ENCODE measurements at regions not wholly inside any gene's neighbourhood (a gene's known extent, or its start where the extent isn't known, plus 50 kb on each side); places are given as distances from the start of the nearest gene placed in this dataset.

DNA sequence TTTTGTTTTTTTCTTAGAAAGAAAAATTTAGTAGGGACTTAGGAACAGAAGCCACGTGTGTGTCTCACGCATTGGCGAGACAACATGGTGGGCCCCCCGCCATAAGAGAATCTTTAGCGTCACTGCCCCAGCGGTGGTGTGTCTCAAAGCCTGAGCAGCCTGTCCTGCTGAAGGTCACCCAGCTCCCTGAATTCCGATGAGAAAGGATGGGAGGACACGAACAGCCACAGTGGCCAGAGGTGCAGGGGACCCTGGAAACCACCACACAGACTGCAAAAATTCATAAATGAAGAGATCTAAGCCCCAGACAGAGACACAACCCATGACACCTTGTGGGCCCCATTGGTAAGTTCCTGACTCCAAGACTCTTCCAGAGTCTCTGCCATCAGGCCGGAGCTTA lies 266.1 kb upstream of the RAB6C start:
- H3K4me2 ChIP-seq (ENCODE audit: low read length) = no peak overlapping the region
- no peaks in the 10 kb centered on the region for H3K9me3 ChIP-seq (ENCODE audit: insufficient read depth, low read length)
- peaks cover 13% of the 10 kb centered on the region for H3K4me1 ChIP-seq (ENCODE audit: low read length)
- no peak overlapping the region for H2AFZ ChIP-seq (ENCODE audit: low read depth, low read length)
- no peaks in the 10 kb centered on the region for H3K36me3 ChIP-seq (replicated peaks; ENCODE audit: low read depth, low read length)
- no peaks in the 10 kb centered on the region for H4K20me1 ChIP-seq (ENCODE audit: insufficient read depth, low read length)
- H3K4me3 ChIP-seq (ENCODE audit: low read length) = no peak overlapping the region
- TF ChIP-seq, protein P1, sequence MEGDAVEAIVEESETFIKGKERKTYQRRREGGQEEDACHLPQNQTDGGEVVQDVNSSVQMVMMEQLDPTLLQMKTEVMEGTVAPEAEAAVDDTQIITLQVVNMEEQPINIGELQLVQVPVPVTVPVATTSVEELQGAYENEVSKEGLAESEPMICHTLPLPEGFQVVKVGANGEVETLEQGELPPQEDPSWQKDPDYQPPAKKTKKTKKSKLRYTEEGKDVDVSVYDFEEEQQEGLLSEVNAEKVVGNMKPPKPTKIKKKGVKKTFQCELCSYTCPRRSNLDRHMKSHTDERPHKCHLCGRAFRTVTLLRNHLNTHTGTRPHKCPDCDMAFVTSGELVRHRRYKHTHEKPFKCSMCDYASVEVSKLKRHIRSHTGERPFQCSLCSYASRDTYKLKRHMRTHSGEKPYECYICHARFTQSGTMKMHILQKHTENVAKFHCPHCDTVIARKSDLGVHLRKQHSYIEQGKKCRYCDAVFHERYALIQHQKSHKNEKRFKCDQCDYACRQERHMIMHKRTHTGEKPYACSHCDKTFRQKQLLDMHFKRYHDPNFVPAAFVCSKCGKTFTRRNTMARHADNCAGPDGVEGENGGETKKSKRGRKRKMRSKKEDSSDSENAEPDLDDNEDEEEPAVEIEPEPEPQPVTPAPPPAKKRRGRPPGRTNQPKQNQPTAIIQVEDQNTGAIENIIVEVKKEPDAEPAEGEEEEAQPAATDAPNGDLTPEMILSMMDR (IDR thresholded peaks at IDR 0.05; ENCODE audit: low read depth, low read length) = no peak
- TF ChIP-seq EZH2phosphoT487 (IDR thresholded peaks at IDR 0.05; ENCODE audit: low read depth) = no peak
- H3K79me2 ChIP-seq (ENCODE audit: low read length) = no peaks in the 10 kb centered on the region
- H3K27me3 ChIP-seq (ENCODE audit: low read depth, low read length) = 0 out of 2 replicates have a peak, but pooled peaks cover 4% of the 10 kb centered on the region
- no peak overlapping the region for H3K9ac ChIP-seq (ENCODE audit: low read length)
- no peak overlapping the region for H3K27ac ChIP-seq (ENCODE audit: low read length)

DNA sequence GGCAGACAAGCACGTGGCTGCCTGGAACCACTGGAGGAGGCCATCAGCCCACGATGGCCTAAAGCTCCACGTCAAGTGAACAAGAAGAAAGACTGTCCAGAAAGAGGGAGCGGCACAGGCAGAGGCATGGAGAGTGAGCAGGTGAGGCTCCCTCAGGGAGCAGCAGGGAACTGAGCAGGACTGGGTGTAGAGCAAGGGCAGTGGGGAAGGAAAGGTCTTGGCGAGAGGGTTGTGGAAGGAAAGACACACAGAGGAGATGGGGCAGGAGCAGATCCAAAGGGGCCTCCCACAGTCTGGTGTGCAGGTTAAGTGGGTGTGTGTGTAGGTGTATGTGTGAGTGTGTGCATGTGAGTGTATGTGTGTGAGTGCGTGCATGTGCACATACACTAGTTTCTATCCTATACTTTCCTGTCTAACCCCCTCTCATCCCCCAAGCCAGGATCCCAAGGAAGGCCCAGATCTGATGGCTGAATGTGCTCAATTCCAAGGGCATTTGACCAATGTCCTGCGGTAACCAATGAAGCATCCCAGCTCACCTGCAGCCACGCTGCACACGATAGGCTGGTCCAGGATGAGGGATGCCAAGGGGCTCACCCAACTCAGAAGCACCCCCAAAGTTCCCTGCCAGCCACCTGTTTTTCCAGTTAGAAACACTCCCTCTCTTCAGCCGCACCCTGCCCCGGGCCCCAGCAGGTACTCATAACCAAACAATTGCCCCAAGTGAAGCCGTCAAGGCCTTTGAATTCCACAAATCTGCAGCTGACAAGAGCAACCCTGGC lies 262.5 kb upstream of the RAB6C start:
- no peak overlapping the region for H2AFZ ChIP-seq (ENCODE audit: low read depth, low read length)
- no peak overlapping the region for H3K27ac ChIP-seq (ENCODE audit: low read length)
- no peak overlapping the region for H3K4me3 ChIP-seq (ENCODE audit: low read length)
- no peaks in the 10 kb centered on the region for H3K36me3 ChIP-seq (replicated peaks; ENCODE audit: low read depth, low read length)
- H3K9me3 ChIP-seq (ENCODE audit: insufficient read depth, low read length) = no peaks in the 10 kb centered on the region
- H3K27me3 ChIP-seq (ENCODE audit: low read depth, low read length) = 0 out of 2 replicates have a peak, but pooled peaks cover 4% of the 10 kb centered on the region
- H4K20me1 ChIP-seq (ENCODE audit: insufficient read depth, low read length) = no peaks in the 10 kb centered on the region
- no peak overlapping the region for H3K4me2 ChIP-seq (ENCODE audit: low read length)
- no peak overlapping the region for H3K9ac ChIP-seq (ENCODE audit: low read length)
- no peaks in the 10 kb centered on the region for H3K79me2 ChIP-seq (ENCODE audit: low read length)
- peaks cover 6% of the 10 kb centered on the region; the same call in 1 of the 2 replicates for H3K4me1 ChIP-seq (ENCODE audit: low read length)
- TF ChIP-seq, protein P1 (IDR thresholded peaks at IDR 0.05; ENCODE audit: low read depth, low read length) = no peak
- no peak for TF ChIP-seq EZH2phosphoT487 (IDR thresholded peaks at IDR 0.05; ENCODE audit: low read depth)

DNA sequence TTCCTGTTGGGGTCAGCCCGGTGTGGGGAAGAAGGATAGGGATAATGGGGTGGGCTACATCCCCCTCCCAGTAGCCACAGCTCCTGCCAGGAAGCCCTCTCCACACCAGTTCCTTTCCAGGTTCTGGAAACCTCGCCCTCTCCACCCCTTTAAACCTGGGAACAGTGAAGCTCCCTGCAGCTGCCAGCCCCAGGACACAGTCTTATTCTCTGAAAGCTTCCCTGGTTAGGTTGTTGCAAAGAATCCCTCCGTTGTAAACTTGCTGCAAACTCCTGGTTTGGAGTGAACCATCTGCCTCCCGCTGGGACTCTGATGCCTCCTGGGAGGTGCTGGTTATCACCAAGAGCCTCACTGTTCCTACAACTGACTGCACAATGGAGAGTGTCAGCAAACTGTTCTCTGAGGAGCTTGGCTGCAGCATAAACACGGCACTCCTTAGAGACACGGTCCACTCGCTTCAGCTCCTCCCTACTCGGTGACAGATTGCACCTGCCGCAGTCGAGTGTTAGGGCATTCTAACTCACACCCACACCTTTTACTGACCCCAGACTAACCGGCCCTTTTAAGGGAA lies 261.8 kb upstream of the RAB6C start:
- H3K9ac ChIP-seq (ENCODE audit: low read length) = no peak overlapping the region

DNA sequence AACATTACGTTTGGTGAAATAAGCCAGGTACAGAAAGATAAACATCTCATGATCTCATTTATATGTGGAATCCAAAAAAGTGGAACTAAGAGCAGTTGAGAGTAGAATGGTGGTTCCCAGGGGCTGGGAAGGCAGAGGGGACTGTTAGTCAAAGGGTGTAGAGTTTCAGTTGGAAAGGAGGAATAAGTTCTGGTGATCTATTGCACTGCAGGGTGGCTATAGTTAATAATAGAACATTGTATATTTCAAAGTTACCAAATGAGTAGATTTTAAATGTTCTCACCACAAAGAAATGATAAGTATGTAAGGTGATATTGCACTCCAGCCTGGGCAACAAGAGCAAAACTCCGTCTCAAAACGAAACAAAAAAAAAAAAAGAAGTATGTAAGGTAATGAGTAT lies 260.1 kb upstream of the RAB6C start:
- Histone ChIP-seq H3K27ac (ENCODE audit: low read length) (no peak overlapping the region), H2AFZ (ENCODE audit: low read depth, low read length) (no peak overlapping the region), H3K4me2 (ENCODE audit: low read length) (no peak overlapping the region), H3K9me3 (ENCODE audit: insufficient read depth, low read length) (no peaks in the 10 kb centered on the region), H3K79me2 (ENCODE audit: low read length) (no peaks in the 10 kb centered on the region), H3K4me3 (ENCODE audit: low read length) (no peak overlapping the region), H3K9ac (ENCODE audit: low read length) (no peak overlapping the region), H3K4me1 (ENCODE audit: low read length) (peaks cover 6% of the 10 kb centered on the region; the same call in 1 of the 2 replicates), H3K27me3 (ENCODE audit: low read depth, low read length) (0 out of 2 replicates have a peak, but pooled peaks cover 1% of the 10 kb centered on the region), H3K36me3 (replicated peaks; ENCODE audit: low read depth, low read length) (no peaks in the 10 kb centered on the region), H4K20me1 (ENCODE audit: insufficient read depth, low read length) (no peaks in the 10 kb centered on the region)
- TF ChIP-seq, protein P1 (IDR thresholded peaks at IDR 0.05; ENCODE audit: low read depth, low read length) = no peak
- TF ChIP-seq EZH2phosphoT487 (IDR thresholded peaks at IDR 0.05; ENCODE audit: low read depth) = no peak

More for the DNA sequence above, 261.8 kb upstream of the RAB6C start:
- no peak overlapping the region for H3K4me2 ChIP-seq (ENCODE audit: low read length)
- H3K36me3 ChIP-seq (replicated peaks; ENCODE audit: low read depth, low read length) = no peaks in the 10 kb centered on the region
- no peak overlapping the region for H3K4me3 ChIP-seq (ENCODE audit: low read length)
- 0 out of 2 replicates have a peak, but pooled peaks cover 4% of the 10 kb centered on the region for H3K27me3 ChIP-seq (ENCODE audit: low read depth, low read length)
- no peak overlapping the region for H3K27ac ChIP-seq (ENCODE audit: low read length)
- peaks cover 6% of the 10 kb centered on the region; the same call in 1 of the 2 replicates for H3K4me1 ChIP-seq (ENCODE audit: low read length)
- TF ChIP-seq, protein P1 (IDR thresholded peaks at IDR 0.05; ENCODE audit: low read depth, low read length) = no peak
- no peak for TF ChIP-seq EZH2phosphoT487 (IDR thresholded peaks at IDR 0.05; ENCODE audit: low read depth)
- H3K79me2 ChIP-seq (ENCODE audit: low read length) = no peaks in the 10 kb centered on the region
- H2AFZ ChIP-seq (ENCODE audit: low read depth, low read length) = no peak overlapping the region
- H4K20me1 ChIP-seq (ENCODE audit: insufficient read depth, low read length) = no peaks in the 10 kb centered on the region
- no peaks in the 10 kb centered on the region for H3K9me3 ChIP-seq (ENCODE audit: insufficient read depth, low read length)
